ENCODE measurements at regions not wholly inside any gene's neighbourhood (a gene's known extent, or its start where the extent isn't known, plus 50 kb on each side); places are given as distances from the start of the nearest gene placed in this dataset.

DNA sequence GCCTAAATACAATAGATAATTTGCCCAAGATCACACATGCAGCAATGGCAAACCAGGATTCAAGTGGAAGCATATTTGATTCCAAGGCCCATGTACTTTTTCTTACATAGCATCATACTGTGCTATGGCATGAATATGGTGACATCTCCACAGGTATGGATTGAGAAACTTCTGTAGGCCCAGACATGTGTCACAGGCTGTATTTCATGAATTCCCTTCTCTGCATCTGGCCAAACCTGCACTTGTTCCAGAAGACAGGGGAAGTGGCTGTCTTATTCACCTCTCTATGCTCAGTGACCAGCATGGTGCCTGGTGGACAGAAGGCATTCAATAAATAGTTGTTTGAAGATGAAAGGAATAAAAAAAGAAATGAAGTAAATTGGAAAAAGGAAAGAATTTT lies 77.3 kb upstream of the TMEM164 start:
- TF ChIP-seq, protein P1, sequence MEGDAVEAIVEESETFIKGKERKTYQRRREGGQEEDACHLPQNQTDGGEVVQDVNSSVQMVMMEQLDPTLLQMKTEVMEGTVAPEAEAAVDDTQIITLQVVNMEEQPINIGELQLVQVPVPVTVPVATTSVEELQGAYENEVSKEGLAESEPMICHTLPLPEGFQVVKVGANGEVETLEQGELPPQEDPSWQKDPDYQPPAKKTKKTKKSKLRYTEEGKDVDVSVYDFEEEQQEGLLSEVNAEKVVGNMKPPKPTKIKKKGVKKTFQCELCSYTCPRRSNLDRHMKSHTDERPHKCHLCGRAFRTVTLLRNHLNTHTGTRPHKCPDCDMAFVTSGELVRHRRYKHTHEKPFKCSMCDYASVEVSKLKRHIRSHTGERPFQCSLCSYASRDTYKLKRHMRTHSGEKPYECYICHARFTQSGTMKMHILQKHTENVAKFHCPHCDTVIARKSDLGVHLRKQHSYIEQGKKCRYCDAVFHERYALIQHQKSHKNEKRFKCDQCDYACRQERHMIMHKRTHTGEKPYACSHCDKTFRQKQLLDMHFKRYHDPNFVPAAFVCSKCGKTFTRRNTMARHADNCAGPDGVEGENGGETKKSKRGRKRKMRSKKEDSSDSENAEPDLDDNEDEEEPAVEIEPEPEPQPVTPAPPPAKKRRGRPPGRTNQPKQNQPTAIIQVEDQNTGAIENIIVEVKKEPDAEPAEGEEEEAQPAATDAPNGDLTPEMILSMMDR (IDR thresholded peaks at IDR 0.05; ENCODE audit: poor library complexity) = no peak
- TF ChIP-seq EZH2phosphoT487 (IDR thresholded peaks at IDR 0.05; ENCODE audit: low read depth, severe bottlenecking, unreplicated experiment) (no peak), EZH2 (IDR thresholded peaks at IDR 0.05; ENCODE audit: borderline replicate concordance) (no peak)
